Vagina (tissue), 2 donors: ENCODE measurements at regions not wholly inside any gene's neighbourhood (a gene's known extent, or its start where the extent isn't known, plus 50 kb on each side); places are given as distances from the start of the nearest gene placed in this dataset.

Source experiments
- DNase-seq, 2 donors: peaks; one replicate each; pipeline ENCODE4 v3.0.0-alpha.2; 2017; ENCODE audit errors: extremely low spot score in 2 of 2
- H3K27ac ChIP-seq: fragments of 200-600 bp; sonication (generic); one replicate; pipeline ENCODE4 v1.5.1; 2019
- H3K27me3 ChIP-seq: fragments of 200-600 bp; sonication (generic); one replicate; pipeline ENCODE4 v1.5.1; 2019
- H3K36me3 ChIP-seq, 2 donors: fragments of 200-600 bp; sonication (generic); one replicate each; pipeline ENCODE4 v1.5.1; 2017 to 2019
- H3K4me1 ChIP-seq: fragments of 200-600 bp; sonication (generic); one replicate; pipeline ENCODE4 v1.5.1; 2019
- H3K4me3 ChIP-seq, 2 donors: fragments of 200-600 bp; sonication (generic); 1 replicate in 1 of 2; 2 replicates in 1 of 2; pipeline ENCODE4 v1.5.1; 2016 to 2019
- H3K9me3 ChIP-seq: fragments of 200-600 bp; sonication (generic); one replicate; pipeline ENCODE4 v1.5.1; 2019
- CTCF ChIP-seq, 3 experiments: fragments of 450-650 bp in 2 of 3; fragments of 200-600 bp in 1 of 3; sonication (generic) in 1 of 3; IDR thresholded peaks; one replicate each; pipeline ENCODE4 v1.5.1; 2017 to 2019; ENCODE audit warnings: antibody characterized with exemption in 3 of 3, mild to moderate bottlenecking in 2 of 3, moderate library complexity in 2 of 3
- POLR2A ChIP-seq, 2 donors: fragments of 450-650 bp; IDR thresholded peaks; one replicate each; pipeline ENCODE4 v1.6.1; 2017; ENCODE audit warnings: antibody characterized with exemption in 2 of 2, mild to moderate bottlenecking in 2 of 2, moderate library complexity in 2 of 2
- POLR2AphosphoS5 ChIP-seq, 2 donors: sonication (generic); formaldehyde crosslinking; IDR thresholded peaks; one replicate each; pipeline ENCODE4 v1.9.0; 2017; ENCODE audit warnings: antibody characterized with exemption in 2 of 2, mild to moderate bottlenecking in 2 of 2, low read depth in 1 of 2; ENCODE audit not compliant: insufficient read depth in 1 of 2
- intact Hi-C: fragments of 100-400 bp; cut with DNase I; formaldehyde crosslinking; loops from one replicate; pipeline ENCODE4 v1.15.1; 2023

GRCh38 chr2:234308813-234309195 is 188.1 kb downstream of the ARL4C start:
- Histone ChIP-seq H3K9me3 (no peaks in the 10 kb centered on the region), H3K27me3 (no peaks in the 10 kb centered on the region), H3K27ac (no peak overlapping the region), H3K4me3 (no peak overlapping the region), H3K4me1 (no peaks in the 10 kb centered on the region), H3K36me3 (no peaks in the 10 kb centered on the region)
- intact Hi-C loops: no loop called here
- no peak for TF ChIP-seq POLR2AphosphoS5 (IDR thresholded peaks at IDR 0.05; ENCODE audit: insufficient read depth in 1 of 2, low read depth in 1 of 2)
- no peak for TF ChIP-seq CTCF (IDR thresholded peaks at IDR 0.05)
- TF ChIP-seq POLR2A (IDR thresholded peaks at IDR 0.05): no peak
- no peak for DNase-seq

GRCh38 chr2:234308073-234308812 is 188.6 kb downstream of the ARL4C start:
- intact Hi-C loops: no loop called here
- Histone ChIP-seq H3K4me1 (no peaks in the 10 kb centered on the region), H3K27ac (no peak overlapping the region), H3K27me3 (no peaks in the 10 kb centered on the region), H3K9me3 (no peaks in the 10 kb centered on the region), H3K4me3 (no peak overlapping the region), H3K36me3 (no peaks in the 10 kb centered on the region)
- TF ChIP-seq CTCF (IDR thresholded peaks at IDR 0.05): no peak
- TF ChIP-seq POLR2AphosphoS5 (IDR thresholded peaks at IDR 0.05; ENCODE audit: insufficient read depth in 1 of 2, low read depth in 1 of 2): no peak
- no peak for TF ChIP-seq POLR2A (IDR thresholded peaks at IDR 0.05)
- DNase-seq: no peak

DNA sequence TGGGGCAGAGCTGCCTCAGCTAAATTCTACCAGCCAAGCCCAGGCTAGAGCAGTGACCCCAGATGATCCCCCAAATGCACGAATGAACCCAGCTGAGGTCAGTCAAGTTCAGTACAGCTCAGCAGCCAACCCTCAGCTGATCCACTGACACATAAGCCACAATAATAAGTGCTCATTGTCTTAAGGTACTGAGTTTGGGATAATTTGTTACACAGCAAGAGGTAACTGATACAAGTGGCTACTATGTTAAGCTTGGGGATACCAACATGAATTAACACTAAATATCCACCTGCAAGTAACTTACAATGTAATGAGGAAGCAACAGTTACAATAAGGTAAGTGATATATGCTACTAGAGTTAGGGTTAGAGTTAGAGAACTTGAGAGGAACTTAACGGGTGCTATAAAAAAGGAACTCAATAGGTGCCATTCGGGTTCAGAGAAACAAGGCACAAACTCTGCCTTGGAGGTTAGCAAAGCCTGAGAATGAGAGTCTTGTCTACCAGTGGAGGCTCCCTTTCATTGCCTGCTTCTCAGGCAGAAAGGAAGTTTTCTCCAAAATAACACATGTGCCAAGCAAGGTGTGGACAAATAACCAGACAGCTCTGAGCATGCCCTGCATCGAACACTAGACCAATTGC is 189.4 kb downstream of the ARL4C start:
- Histone ChIP-seq H3K9me3 (no peaks in the 10 kb centered on the region), H3K4me1 (no peaks in the 10 kb centered on the region), H3K4me3 (no peak overlapping the region), H3K36me3 (no peaks in the 10 kb centered on the region), H3K27me3 (no peaks in the 10 kb centered on the region), H3K27ac (no peak overlapping the region)
- DNase-seq: no peak
- intact Hi-C loops: no loop called here
- TF ChIP-seq POLR2A (IDR thresholded peaks at IDR 0.05) (no peak), POLR2AphosphoS5 (IDR thresholded peaks at IDR 0.05; ENCODE audit: insufficient read depth in 1 of 2, low read depth in 1 of 2) (no peak), CTCF (IDR thresholded peaks at IDR 0.05) (no peak)

- Histone ChIP-seq H3K27ac (no peak overlapping the region), H3K36me3 (no peaks in the 10 kb centered on the region), H3K27me3 (no peaks in the 10 kb centered on the region), H3K4me3 (no peak overlapping the region), H3K9me3 (no peaks in the 10 kb centered on the region), H3K4me1 (no peaks in the 10 kb centered on the region)
- TF ChIP-seq POLR2A (IDR thresholded peaks at IDR 0.05): no peak
- TF ChIP-seq CTCF (IDR thresholded peaks at IDR 0.05): no peak
- TF ChIP-seq POLR2AphosphoS5 (IDR thresholded peaks at IDR 0.05; ENCODE audit: insufficient read depth in 1 of 2, low read depth in 1 of 2): no peak
- DNase-seq: no peak
- intact Hi-C loops: no loop called here
These were observed 190.3 kb downstream of the ARL4C start for GRCh38 chr2:234306426-234307173.
